CD14-positive monocyte (primary cell): ENCODE measurements at regions not wholly inside any gene's neighbourhood (a gene's known extent, or its start where the extent isn't known, plus 50 kb on each side); places are given as distances from the start of the nearest gene placed in this dataset.
A peak's percentile ranks its signal among the peaks of the same experiment; 100 is the strongest.

Source experiments
- DNase-seq, 3 donors: peaks; one replicate each; pipeline ENCODE4 v3.0.0-alpha.2; 2011 to 2022
- H2AFZ ChIP-seq: 2 replicates; pipeline ENCODE4 v1.6.0; 2012; ENCODE audit warnings: mild to moderate bottlenecking, low read depth, low read length, inconsistent platforms; ENCODE audit not compliant: insufficient read depth, poor library complexity, severe bottlenecking
- H3K27ac ChIP-seq, 2 donors: 1 replicate in 1 of 2; 2 replicates in 1 of 2; pipeline ENCODE4 v1.5.1; 2012 to 2013; ENCODE audit warnings: low read length in 2 of 2, control low read depth in 1 of 2, inconsistent platforms in 1 of 2, low read depth in 1 of 2, mild to moderate bottlenecking in 1 of 2
- H3K27me3 ChIP-seq, 2 donors: one replicate each; pipeline versions ENCODE4 v1.6.0 to v1.6.1; 2011 to 2013; ENCODE audit warnings: low read length in 2 of 2; ENCODE audit not compliant: control insufficient read depth in 2 of 2, insufficient read depth in 2 of 2
- H3K36me3 ChIP-seq, 2 donors: replicated peaks in 1 of 2; 1 replicate in 1 of 2; 2 replicates in 1 of 2; pipeline versions ENCODE4 v1.5.1 to v1.6.1; 2012 to 2013; ENCODE audit warnings: low read length in 2 of 2, control low read depth in 1 of 2, inconsistent platforms in 1 of 2, mild to moderate bottlenecking in 1 of 2; ENCODE audit not compliant: insufficient read depth in 2 of 2, control insufficient read depth in 1 of 2
- H3K4me1 ChIP-seq, 2 donors: 1 replicate in 1 of 2; 2 replicates in 1 of 2; pipeline versions ENCODE4 v1.5.1 to v1.6.1; 2012 to 2013; ENCODE audit warnings: low read length in 2 of 2, control low read depth in 1 of 2, inconsistent platforms in 1 of 2, mild to moderate bottlenecking in 1 of 2, moderate library complexity in 1 of 2; ENCODE audit not compliant: insufficient read depth in 2 of 2, control insufficient read depth in 1 of 2
- H3K4me2 ChIP-seq: replicated peaks from 2 replicates; pipeline ENCODE3; 2012; ENCODE audit warnings: low read length, moderate library complexity, mild to moderate bottlenecking; ENCODE audit not compliant: poor library complexity, severe bottlenecking; ENCODE audit errors: extremely low read depth
- H3K4me3 ChIP-seq, 3 experiments: fragments of 200-600 bp in 1 of 3; sonication (generic) in 1 of 3; replicated peaks in 1 of 3; 1 replicate in 2 of 3; 2 replicates in 1 of 3; pipeline ENCODE4 v1.5.1; 2011 to 2013; ENCODE audit warnings: low read length in 3 of 3, mild to moderate bottlenecking in 3 of 3, control low read depth in 2 of 3, low read depth in 2 of 3, inconsistent platforms in 1 of 3, moderate library complexity in 1 of 3
- H3K79me2 ChIP-seq: 2 replicates; pipeline ENCODE4 v1.6.0; 2012; ENCODE audit warnings: mild to moderate bottlenecking, control low read depth, inconsistent platforms, low read length, moderate library complexity; ENCODE audit not compliant: insufficient read depth
- H3K9ac ChIP-seq: 2 replicates; pipeline ENCODE4 v1.6.0; 2017; ENCODE audit warnings: low read length, mild to moderate bottlenecking; ENCODE audit not compliant: insufficient read depth, poor library complexity, severe bottlenecking
- H3K9me3 ChIP-seq, 2 donors: replicated peaks in 1 of 2; 1 replicate in 1 of 2; 2 replicates in 1 of 2; pipeline versions ENCODE4 v1.5.1 to v1.6.1; 2012 to 2013; ENCODE audit warnings: low read length in 2 of 2, control low read depth in 1 of 2; ENCODE audit not compliant: control insufficient read depth in 1 of 2, insufficient read depth in 1 of 2
- H4K20me1 ChIP-seq: 2 replicates; pipeline ENCODE4 v1.6.0; 2012; ENCODE audit warnings: mild to moderate bottlenecking, low read length, control low read depth, moderate library complexity; ENCODE audit not compliant: insufficient read depth
- H3K27ac Mint-ChIP-seq, 7 donors: one replicate each; pipeline ENCODE4 v1.8.0; 2020; ENCODE audit warnings: mild to moderate bottlenecking in 7 of 7, mixed read lengths in 7 of 7, moderate library complexity in 6 of 7, inconsistent platforms in 2 of 7
- H3K27me3 Mint-ChIP-seq, 3 donors: one replicate each; pipeline ENCODE4 v1.8.0; 2021 to 2022; ENCODE audit warnings: low read depth in 3 of 3, mild to moderate bottlenecking in 3 of 3, mixed read lengths in 3 of 3, moderate library complexity in 3 of 3, inconsistent platforms in 1 of 3
- H3K36me3 Mint-ChIP-seq, 2 donors: one replicate each; pipeline ENCODE4 v1.8.0; 2020; ENCODE audit warnings: mixed read lengths in 2 of 2, inconsistent platforms in 1 of 2, mild to moderate bottlenecking in 1 of 2
- H3K4me1 Mint-ChIP-seq: one replicate; pipeline ENCODE4 v1.8.0; 2020; ENCODE audit warnings: mild to moderate bottlenecking, mixed read lengths
- H3K4me3 Mint-ChIP-seq, 2 donors: one replicate each; pipeline ENCODE4 v1.8.0; 2020; ENCODE audit warnings: mild to moderate bottlenecking in 2 of 2, mixed read lengths in 2 of 2, moderate library complexity in 1 of 2
- H3K9me3 Mint-ChIP-seq, 7 donors: one replicate each; pipeline ENCODE4 v1.8.0; 2020 to 2022; ENCODE audit warnings: mixed read lengths in 7 of 7, mild to moderate bottlenecking in 6 of 7, moderate library complexity in 6 of 7, inconsistent platforms in 2 of 7
- WGBS: methylation state at CpG from one replicate; pipeline ENCODE4 v1.1.5; 2013; ENCODE audit warnings: missing lambda C conversion rate; ENCODE audit not compliant: insufficient coverage; 5-methylcytosine and 5-hydroxymethylcytosine counted together
- intact Hi-C, 2 donors: fragments of 100-400 bp; cut with micrococcal nuclease; formaldehyde crosslinking; loops; one replicate each; pipeline versions ENCODE4 v1.15.0 to v1.15.1; 2023
- TF ChIP-seq, protein P1 (sequence below): fragments of 200-600 bp; IDR thresholded peaks from one replicate; pipeline ENCODE4 v1.8.0; 2022; ENCODE audit warnings: antibody characterized with exemption, mild to moderate bottlenecking

DNA sequence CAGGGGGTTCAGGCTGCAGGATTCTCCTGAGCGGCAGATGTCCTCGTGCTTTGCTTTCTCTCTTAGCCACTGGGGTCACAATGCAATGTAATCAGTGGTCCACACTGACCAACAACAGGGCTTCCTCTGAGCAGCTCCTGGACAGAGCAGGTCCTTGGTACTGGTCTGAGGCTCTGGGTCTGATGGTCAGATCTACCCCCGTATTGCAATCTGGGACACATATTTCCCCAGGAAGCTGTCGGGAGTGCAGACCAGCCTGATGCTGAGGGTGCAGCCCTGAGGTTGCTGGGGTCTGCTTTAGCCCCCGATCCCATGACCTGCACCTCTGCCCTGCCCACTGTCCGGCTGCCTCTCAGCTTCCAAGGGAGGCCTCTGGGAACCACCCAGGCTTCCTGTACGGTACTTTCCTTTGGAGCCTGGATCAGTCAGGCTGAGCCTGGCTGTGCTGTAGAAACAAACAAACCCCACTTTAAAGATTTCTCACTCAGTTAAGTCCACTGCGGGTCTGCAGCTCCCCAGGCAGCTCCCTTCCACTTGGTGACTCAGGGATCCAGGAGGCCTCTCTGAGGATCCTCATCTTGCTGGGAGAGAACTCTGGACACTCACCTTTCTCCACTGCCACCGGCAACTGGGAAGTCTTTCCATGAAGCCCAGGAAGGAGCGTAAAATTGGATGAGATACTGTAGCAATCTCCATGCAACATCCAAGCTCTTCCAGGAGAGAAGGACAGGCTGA, 1046.6 kb downstream of the TBC1D22A start:
- H3K4me1 Mint-ChIP-seq, result no peaks in the 10 kb centered on the region
- Histone ChIP-seq H3K9ac (no peak overlapping the region), H4K20me1 (no peaks in the 10 kb centered on the region), H3K36me3 (no peaks in the 10 kb centered on the region), H3K4me1 (no peaks in the 10 kb centered on the region), H3K4me2 (no peak overlapping the region), H2AFZ (no peak overlapping the region), H3K4me3 (no peak overlapping the region), H3K27ac (no peak overlapping the region), H3K9me3 (peaks cover 11 to 20% of the 10 kb centered on the region in 2 donors), H3K27me3 (no peaks in the 10 kb centered on the region), H3K79me2 (no peaks in the 10 kb centered on the region)
- peak overlapping the region in 1 of 7 donors; percentile 54 for H3K27ac Mint-ChIP-seq
- 90% methylated on average over 9 of the region's 10 CpGs for WGBS
- H3K36me3 Mint-ChIP-seq, result no peaks in the 10 kb centered on the region
- TF ChIP-seq, protein P1, sequence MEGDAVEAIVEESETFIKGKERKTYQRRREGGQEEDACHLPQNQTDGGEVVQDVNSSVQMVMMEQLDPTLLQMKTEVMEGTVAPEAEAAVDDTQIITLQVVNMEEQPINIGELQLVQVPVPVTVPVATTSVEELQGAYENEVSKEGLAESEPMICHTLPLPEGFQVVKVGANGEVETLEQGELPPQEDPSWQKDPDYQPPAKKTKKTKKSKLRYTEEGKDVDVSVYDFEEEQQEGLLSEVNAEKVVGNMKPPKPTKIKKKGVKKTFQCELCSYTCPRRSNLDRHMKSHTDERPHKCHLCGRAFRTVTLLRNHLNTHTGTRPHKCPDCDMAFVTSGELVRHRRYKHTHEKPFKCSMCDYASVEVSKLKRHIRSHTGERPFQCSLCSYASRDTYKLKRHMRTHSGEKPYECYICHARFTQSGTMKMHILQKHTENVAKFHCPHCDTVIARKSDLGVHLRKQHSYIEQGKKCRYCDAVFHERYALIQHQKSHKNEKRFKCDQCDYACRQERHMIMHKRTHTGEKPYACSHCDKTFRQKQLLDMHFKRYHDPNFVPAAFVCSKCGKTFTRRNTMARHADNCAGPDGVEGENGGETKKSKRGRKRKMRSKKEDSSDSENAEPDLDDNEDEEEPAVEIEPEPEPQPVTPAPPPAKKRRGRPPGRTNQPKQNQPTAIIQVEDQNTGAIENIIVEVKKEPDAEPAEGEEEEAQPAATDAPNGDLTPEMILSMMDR, result no peak
- peaks cover 7 to 9% (median 7%) of the 10 kb centered on the region in 3 donors for H3K27me3 Mint-ChIP-seq
- peaks cover 0 to 31% (median 14%) of the 10 kb centered on the region in 7 donors for H3K9me3 Mint-ChIP-seq
- intact Hi-C loops, result no loop called here
- H3K4me3 Mint-ChIP-seq, result no peak overlapping the region
- DNase-seq, result no peak

- H3K79me2 ChIP-seq, result no peaks in the 10 kb centered on the region
- H2AFZ ChIP-seq, result no peak overlapping the region
- Mint-ChIP-seq H3K36me3 (no peaks in the 10 kb centered on the region), H3K4me1 (no peaks in the 10 kb centered on the region), H3K9me3 (peaks cover 0 to 29% (median 14%) of the 10 kb centered on the region in 7 donors), H3K27me3 (peaks cover 8 to 9% (median 9%) of the 10 kb centered on the region in 3 donors), H3K4me3 (no peak overlapping the region), H3K27ac (no peak overlapping the region)
- DNase-seq, result no peak
- peaks cover 10 to 22% of the 10 kb centered on the region in 2 donors for H3K9me3 ChIP-seq
- H3K27ac ChIP-seq, result no peak overlapping the region
- H3K4me3 ChIP-seq, result no peak overlapping the region
- H3K4me1 ChIP-seq, result no peaks in the 10 kb centered on the region
- no peaks in the 10 kb centered on the region for H4K20me1 ChIP-seq
- TF ChIP-seq, protein P1, result no peak
- no peak overlapping the region for H3K4me2 ChIP-seq
- no peak overlapping the region for H3K9ac ChIP-seq
- WGBS, result 70% methylated on average over 6 of the region's 6 CpGs
- intact Hi-C loops, result no loop called here
- no peaks in the 10 kb centered on the region for H3K36me3 ChIP-seq
- H3K27me3 ChIP-seq, result no peaks in the 10 kb centered on the region
Measured at GRCh38 chr22:47808236-47808635, 1045.8 kb downstream of the TBC1D22A start.
